K562 (cell line): ENCODE measurements at regions not wholly inside any gene's neighbourhood (a gene's known extent, or its start where the extent isn't known, plus 50 kb on each side); places are given as distances from the start of the nearest gene placed in this dataset.

ENCODE experiments used
- ATF1 ChIP-seq, 2 experiments: fragments of 450-650 bp in 1 of 2; IDR thresholded peaks; 2 replicates each; pipeline ENCODE4 v1.6.1; 2016; ENCODE audit warnings: missing compliant biosample characterization in 1 of 2, missing genetic modification characterization in 1 of 2
- BDP1 ChIP-seq: IDR thresholded peaks from 3 replicates; pipeline ENCODE4 v1.6.1; 2011; ENCODE audit not compliant: insufficient read length, insufficient read depth
- CHD2 ChIP-seq: IDR thresholded peaks from 2 replicates; pipeline ENCODE4 v1.6.1; 2011; ENCODE audit warnings: low read depth, low read length
- COPS2 ChIP-seq: fragments of 450-650 bp; conservative IDR thresholded peaks from 2 replicates; pipeline ENCODE4 v1.6.1; 2016; ENCODE audit warnings: mild to moderate bottlenecking, moderate library complexity
- FOXJ3 ChIP-seq: sonication (generic); formaldehyde crosslinking; IDR thresholded peaks from 2 replicates; pipeline ENCODE4 v1.4.0; 2020; ENCODE audit warnings: mild to moderate bottlenecking, missing genetic modification reagents
- KDM5B ChIP-seq: fragments of 200-600 bp; sonication (generic); IDR thresholded peaks from 2 replicates; pipeline ENCODE4 v1.6.1; 2012; ENCODE audit warnings: low read depth, mild to moderate bottlenecking, moderate library complexity, low read length, control low read depth, inconsistent platforms; ENCODE audit not compliant: insufficient replicate concordance
- NFE2L1 ChIP-seq: fragments of 450-650 bp; IDR thresholded peaks from 2 replicates; pipeline ENCODE4 v1.6.1; 2016; ENCODE audit warnings: missing genetic modification characterization, low read depth, mild to moderate bottlenecking, missing compliant biosample characterization, moderate library complexity, borderline replicate concordance
- NKRF ChIP-seq: fragments of 450-650 bp; IDR thresholded peaks from 2 replicates; pipeline ENCODE4 v1.6.1; 2016; ENCODE audit warnings: borderline replicate concordance
- NR2C1 ChIP-seq, 2 experiments: fragments of 450-650 bp; IDR thresholded peaks; 2 replicates each; pipeline ENCODE4 v1.6.1; 2017; ENCODE audit warnings: mild to moderate bottlenecking in 2 of 2, antibody characterized with exemption in 1 of 2, inconsistent platforms in 1 of 2, missing compliant biosample characterization in 1 of 2, missing genetic modification characterization in 1 of 2
- POLR2H ChIP-seq: IDR thresholded peaks from 2 replicates; pipeline ENCODE4 v1.6.1; 2016; ENCODE audit warnings: missing genetic modification characterization, low read depth, mild to moderate bottlenecking, control low read depth, missing compliant biosample characterization, moderate library complexity
- SREBF2 ChIP-seq: sonication (generic); formaldehyde crosslinking; IDR thresholded peaks from 2 replicates; pipeline ENCODE4 v1.4.0; 2020; ENCODE audit warnings: mild to moderate bottlenecking, missing genetic modification reagents
- TARDBP ChIP-seq: fragments of 450-650 bp; IDR thresholded peaks from 2 replicates; pipeline ENCODE4 v1.6.1; 2016
- TBP ChIP-seq: optimal IDR thresholded peaks from 2 replicates; pipeline ENCODE3; 2011; ENCODE audit warnings: low read depth, low read length, improper control_type of control experiment
- ZNF280B ChIP-seq: fragments of 250-450 bp; sonication (Bioruptor Pico); IDR thresholded peaks from 2 replicates; pipeline ENCODE4 v1.5.1; 2021; ENCODE audit warnings: mild to moderate bottlenecking
- ZNF561 ChIP-seq: fragments of 450-650 bp; formaldehyde crosslinking; conservative IDR thresholded peaks from 2 replicates; pipeline ENCODE4 v1.4.0; 2020; ENCODE audit warnings: mild to moderate bottlenecking, moderate library complexity
- TF ChIP-seq, protein P1 (sequence below), 2 experiments: fragments of 450-650 bp; IDR thresholded peaks; 2 replicates each; pipeline ENCODE4 v1.6.1; 2016; ENCODE audit warnings: mild to moderate bottlenecking in 2 of 2, borderline replicate concordance in 1 of 2, low read depth in 1 of 2, moderate library complexity in 1 of 2

DNA sequence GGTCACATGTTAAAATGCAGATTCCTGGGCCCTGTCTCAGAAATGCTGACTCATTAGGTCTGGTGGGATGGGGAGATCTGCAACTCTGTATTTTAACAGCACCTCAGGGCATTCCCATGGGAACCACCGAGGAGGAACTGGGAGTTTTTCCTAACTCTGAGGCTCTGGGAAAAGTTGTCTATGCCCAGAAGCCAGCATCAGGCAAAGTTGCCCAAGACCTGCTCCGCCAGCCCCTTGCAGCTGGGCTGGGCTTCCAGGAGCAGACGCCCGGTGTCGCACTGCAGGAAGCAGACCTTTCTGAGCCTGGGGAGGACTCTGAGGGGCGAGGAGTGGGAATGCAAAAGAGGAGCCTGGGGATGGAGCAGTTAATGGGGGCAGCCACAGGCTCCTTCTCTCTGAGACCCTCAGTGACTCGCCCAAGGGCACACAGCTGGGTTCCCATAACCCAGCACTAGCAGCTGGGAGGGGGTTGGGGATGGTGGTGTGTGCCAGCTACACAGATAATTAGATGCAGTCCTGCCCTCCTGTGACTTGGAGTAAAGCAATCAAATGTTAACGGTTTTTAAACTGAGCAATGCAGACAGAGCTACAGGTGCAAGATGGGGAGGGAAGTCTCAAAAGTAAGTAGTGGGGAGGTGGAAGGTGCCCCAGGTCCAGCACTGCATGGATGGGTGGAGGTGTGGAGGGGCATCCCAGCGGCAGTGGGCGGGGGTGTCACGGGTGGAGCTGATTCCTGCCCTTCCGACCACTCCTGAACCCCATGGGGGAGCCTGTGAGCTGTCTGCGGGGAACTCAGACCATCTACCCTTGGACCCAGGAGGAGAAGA, 100.4 kb downstream of the LSM3 start (continued):
- TF ChIP-seq POLR2H: no peak
- no peak for TF ChIP-seq TBP
- TF ChIP-seq COPS2: no peak
- TF ChIP-seq, protein P1, sequence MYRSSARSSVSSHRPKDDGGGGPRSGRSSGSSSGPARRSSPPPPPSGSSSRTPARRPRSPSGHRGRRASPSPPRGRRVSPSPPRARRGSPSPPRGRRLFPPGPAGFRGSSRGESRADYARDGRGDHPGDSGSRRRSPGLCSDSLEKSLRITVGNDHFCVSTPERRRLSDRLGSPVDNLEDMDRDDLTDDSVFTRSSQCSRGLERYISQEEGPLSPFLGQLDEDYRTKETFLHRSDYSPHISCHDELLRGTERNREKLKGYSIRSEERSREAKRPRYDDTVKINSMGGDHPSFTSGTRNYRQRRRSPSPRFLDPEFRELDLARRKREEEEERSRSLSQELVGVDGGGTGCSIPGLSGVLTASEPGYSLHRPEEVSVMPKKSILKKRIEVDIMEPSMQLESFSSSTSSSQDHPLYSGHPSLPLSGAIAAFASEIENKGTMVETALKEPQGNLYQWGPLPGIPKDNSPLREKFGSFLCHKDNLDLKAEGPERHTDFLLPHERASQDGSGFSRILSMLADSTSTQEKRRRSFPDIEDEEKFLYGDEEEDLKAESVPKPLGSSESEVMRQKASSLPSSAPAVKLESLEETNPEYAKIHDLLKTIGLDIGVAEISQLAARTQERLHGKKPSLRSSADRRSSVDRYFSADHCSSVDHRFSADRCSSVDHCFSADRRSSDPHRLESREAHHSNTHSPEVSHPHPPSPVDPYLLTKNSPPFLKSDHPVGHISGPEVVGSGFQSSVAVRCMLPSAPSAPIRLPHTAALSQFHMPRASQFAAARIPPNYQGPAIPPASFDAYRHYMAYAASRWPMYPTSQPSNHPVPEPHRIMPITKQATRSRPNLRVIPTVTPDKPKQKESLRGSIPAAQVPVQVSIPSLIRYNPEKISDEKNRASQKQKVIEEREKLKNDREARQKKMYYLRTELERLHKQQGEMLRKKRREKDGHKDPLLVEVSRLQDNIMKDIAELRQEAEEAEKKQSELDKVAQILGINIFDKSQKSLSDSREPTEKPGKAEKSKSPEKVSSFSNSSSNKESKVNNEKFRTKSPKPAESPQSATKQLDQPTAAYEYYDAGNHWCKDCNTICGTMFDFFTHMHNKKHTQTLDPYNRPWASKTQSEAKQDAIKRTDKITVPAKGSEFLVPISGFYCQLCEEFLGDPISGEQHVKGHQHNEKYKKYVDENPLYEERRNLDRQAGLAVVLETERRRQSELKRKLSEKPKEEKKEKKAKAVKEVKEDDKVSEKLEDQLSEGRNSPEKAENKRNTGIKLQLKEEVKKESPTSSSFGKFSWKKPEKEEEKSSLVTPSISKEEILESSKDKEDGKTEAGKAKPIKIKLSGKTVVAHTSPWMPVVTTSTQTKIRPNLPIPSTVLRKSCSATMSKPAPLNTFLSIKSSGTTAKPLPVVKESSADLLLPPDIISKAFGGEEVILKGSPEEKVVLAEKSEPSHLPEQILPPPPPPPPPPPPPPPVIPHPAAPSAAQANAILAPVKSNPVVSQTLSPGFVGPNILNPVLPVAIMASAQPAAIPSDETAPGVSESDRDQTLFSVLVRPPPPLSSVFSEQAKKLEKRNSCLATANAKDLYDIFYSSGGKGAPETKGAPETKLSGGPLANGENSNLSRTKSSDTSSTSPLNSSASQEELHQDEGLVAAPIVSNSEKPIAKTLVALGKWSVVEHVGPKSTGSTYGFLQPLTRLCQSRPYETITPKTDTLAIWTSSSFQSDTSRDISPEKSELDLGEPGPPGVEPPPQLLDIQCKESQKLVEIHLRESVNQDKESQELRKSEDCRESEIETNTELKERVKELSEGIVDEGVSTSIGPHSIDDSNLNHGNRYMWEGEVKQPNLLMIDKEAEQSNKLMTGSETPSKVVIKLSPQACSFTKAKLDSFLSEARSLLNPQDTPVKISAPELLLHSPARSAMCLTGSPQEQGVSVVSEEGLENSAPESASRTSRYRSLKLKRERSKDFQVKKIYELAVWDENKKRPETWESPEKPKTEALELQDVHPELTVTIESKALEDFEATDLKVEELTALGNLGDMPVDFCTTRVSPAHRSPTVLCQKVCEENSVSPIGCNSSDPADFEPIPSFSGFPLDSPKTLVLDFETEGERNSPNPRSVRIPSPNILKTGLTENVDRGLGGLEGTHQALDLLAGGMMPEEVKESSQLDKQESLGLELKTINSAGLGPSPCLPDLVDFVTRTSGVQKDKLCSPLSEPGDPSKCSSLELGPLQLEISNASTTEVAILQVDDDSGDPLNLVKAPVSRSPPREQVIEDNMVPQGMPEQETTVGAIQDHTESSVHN (IDR thresholded peaks at IDR 0.05; ENCODE audit: borderline replicate concordance in 1 of 2, low read depth in 1 of 2): no peak
- no peak for TF ChIP-seq FOXJ3 (CRISPR knock-in tag)
- no peak for TF ChIP-seq KDM5B
- no peak for TF ChIP-seq NKRF
- TF ChIP-seq BDP1: no peak
- no peak for TF ChIP-seq CHD2
- TF ChIP-seq SREBF2 (CRISPR knock-in tag): no peak
- no peak for TF ChIP-seq ATF1 (CRISPR knock-in tag; IDR thresholded peaks at IDR 0.05)
- TF ChIP-seq ATF1 (tag; IDR thresholded peaks at IDR 0.05): 0 out of 2 replicates have a peak, but pooled peaks have one; percentile 4
- no peak for TF ChIP-seq TARDBP
- no peak for TF ChIP-seq ZNF280B
- no peak for TF ChIP-seq NR2C1 (IDR thresholded peaks at IDR 0.05)
- 0 out of 2 replicates have a peak, but pooled peaks have one; percentile 13 for TF ChIP-seq NR2C1 (tag; IDR thresholded peaks at IDR 0.05)
- TF ChIP-seq ZNF561 (CRISPR knock-in tag): no peak
- peak; percentile 83 for TF ChIP-seq NFE2L1 (tag)
